ENCODE measurements at regions not wholly inside any gene's neighbourhood (a gene's known extent, or its start where the extent isn't known, plus 50 kb on each side); places are given as distances from the start of the nearest gene placed in this dataset.
"Not testable (repeated sequence)": the region's sequence is repeated elsewhere in the genome, so short reads cannot be mapped to it uniquely, and the experiment has no call there.

DNA sequence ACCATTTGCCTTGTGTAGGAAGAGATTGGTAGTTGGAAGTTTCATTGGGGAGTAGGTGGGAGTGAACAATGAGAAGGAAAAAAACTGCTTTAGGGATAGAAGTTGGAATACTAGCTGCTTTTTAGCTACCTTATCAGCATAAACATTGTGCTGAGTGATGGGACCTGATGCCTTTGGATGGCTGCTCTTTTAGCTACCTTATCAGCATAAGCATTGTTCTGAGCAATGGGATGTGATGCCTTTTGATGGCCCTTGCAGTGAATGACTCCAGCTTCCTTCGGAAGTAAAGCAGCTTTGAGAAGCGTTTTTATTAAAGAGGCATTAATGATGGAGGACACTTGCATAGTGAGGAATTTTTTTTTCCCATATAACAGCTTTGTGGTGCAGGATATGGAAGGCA lies 168.2 kb upstream of the NLGN4Y start:
- DNase-seq = no peak

DNA sequence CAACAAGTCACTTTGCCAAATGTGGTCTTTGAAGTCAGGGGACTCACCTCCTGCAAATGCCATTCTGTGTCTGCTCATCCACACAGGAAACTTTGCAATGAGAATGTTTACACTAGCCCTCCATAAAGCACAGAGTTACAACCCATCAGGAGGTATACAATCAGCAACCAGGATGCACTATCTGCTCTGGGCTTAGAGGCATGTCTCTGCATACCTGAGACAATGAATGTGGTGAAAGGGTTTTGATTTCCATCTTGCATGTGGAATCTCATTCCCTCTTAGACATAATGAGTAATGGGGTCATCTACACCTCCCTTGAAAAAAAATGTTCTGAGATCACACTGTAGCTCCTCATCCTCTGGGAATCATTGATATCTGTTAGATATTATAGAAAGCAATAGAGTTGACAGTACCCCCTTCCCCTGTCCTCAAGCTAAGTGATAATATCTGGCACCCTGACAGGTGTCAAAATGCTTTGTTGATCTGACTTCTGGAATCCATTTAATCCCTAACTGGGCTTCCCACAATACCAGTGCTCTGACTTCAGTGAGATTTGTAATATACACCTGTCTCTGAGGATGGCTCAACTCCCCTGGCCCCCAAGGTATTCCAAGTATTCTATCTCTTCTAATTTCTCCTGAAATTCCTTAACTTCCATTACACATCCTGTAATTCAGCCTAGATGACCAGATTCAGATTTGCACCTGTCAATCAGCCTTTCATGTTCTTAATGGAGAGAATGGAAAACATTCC lies 163.4 kb upstream of the NLGN4Y start:
- no peak for DNase-seq

DNA sequence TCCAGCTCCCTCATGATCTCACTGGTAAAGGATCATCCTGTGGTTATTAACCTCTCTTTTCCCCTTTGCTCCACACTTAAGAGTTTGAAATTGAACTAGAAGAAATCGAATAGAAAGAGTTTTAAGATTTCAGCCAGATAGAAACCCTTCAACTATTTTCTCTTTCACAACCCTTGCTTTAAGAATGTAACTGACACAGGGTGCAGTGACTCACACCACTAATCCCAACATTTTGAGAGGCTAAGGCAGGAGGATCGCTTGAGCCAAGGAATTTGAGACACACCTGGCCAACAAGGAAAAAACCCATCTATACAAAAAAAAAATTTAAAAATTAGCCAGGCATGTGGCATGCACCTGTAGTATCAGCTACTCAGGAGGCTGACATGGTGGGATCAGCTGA lies 150.7 kb upstream of the NLGN4Y start:
- DNase-seq = no peak

DNA sequence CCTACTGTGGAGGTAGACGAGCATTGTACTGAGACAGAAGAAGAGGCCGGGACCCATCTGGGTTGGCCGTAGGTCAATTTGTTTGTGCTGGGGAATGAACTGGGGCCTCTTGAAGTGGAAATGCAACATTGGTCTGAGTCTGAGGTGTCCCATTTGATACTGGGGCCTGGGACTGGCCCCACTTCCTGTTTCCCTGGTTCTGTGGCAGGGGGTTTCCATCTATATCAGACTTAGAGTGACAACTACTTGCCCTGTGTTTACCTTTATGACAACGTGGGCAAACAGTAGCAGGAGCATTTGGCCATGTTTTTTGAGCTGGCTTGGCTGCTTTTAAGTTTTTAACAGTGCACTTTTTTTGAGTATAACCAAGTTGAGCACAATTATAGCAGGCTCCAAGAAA lies 146.1 kb upstream of the NLGN4Y start:
- no peak for DNase-seq

DNA sequence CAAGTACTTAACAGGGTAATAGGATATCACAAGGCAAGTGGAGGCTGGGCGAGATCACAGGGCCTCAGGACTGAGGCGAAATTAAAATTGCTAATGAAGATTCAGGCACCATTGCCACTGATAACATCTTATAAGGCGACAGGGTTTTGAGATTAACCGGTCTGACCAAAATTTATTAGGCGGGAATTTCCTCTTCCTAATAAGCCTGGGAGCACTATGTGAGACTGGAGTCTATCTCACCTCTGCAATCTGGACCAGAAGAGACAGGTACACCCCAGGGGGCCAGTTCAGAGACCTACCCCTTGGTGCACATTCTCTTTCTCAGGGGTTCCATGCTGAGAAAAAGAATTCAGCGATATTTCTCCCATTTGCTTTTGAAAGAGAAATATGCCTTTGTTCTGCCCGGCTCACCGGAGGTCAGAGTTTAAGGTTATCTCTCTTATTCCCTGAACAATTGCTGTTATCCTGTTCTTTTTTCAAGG lies 113.7 kb upstream of the NLGN4Y start:
- not testable (repeated sequence) for DNase-seq

DNA sequence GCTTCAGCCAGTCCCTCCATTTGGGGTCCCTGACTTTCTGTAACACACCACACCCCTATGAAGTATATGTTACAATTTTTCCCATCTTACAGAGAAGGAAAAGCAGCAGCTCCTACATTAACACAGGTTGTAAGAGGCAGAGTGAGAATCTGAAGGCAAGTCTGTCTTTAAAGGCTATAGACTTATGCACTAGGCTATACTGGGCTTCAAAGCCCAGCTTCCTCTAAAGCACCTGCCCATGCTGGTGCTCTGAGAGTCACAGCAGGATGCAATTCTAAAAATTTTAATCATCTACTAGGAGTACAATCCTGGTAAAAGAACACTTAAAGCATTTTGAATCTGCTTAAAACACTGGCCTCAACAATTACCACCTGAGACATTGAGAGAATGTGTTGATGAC lies 113.0 kb upstream of the NLGN4Y start:
- no peak for DNase-seq

DNA sequence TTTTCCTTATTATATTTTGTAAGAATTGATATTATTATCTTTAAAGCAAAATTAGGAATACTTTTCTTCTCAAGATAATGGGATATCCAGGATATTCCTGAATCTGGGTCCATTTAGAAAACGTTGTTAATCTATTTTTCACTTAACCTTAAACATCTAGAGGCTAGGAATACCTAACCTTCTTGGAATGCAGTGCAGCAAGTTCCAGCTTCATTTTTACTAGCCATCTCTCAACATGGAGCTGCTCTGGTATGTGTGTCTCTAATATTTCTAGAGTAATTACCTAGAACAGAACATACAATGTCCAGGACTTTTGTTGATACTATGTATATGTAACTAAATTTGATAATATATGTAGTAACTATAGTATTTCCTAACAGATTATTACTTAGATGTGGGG lies 87.8 kb upstream of the NLGN4Y start:
- DNase-seq = no peak

DNA sequence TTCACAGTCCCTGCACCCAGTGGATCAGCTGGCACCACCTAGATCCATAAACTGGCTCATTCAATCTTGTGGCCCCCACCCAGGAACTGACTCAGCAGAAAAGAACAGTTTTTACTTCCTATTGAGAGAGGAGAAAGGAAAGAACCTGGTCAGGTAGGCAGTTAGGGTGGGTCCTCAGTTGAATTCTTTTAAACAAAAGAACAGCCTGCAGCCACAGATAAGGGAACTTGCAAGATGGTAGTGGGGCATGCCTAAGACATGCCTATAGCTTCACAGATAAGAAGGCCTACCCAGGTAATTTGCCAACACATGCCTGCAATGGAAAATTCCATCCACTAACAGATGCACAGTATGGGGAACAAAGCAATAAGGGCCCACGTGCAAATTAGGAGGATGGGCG lies 86.7 kb upstream of the NLGN4Y start:
- DNase-seq = no peak

DNA sequence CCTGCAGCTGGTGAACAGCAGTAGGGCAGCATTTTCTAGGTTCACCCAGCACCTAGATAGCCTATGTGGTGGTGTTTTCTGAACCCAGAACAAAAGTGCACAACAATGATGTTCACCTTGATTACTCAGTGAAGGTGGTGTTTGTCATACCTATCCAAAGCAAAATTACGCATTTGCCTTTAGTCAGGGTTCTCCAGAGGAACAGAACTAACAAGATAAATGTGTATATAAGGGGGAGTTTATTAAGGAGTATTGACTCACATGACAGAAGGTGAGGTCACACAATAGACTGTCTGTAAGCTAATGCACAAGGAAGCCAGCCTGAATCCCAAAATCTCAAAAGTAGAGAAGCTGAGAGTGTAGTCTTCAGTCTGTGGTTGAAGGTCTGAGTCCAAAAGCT lies 85.9 kb upstream of the NLGN4Y start:
- no peak for DNase-seq

DNA sequence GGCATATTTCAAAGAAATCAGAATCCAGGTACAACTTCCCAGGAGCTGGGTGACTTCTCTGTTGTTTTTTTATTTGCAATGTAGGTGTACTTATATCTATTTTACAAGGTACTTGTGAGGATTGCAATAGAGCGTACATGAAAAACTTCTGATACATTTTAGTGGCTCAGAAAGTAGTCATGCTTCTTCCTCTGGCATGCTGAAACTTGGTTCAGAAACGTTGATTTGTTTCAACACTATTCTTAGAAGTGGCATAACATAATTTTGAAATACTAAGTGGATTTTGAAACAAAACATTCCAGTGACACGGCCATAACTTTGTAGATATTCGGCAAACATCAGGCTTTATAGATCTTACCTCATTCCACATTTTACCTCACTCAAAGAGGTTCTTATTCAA lies 79.8 kb upstream of the NLGN4Y start:
- no peak for DNase-seq

DNA sequence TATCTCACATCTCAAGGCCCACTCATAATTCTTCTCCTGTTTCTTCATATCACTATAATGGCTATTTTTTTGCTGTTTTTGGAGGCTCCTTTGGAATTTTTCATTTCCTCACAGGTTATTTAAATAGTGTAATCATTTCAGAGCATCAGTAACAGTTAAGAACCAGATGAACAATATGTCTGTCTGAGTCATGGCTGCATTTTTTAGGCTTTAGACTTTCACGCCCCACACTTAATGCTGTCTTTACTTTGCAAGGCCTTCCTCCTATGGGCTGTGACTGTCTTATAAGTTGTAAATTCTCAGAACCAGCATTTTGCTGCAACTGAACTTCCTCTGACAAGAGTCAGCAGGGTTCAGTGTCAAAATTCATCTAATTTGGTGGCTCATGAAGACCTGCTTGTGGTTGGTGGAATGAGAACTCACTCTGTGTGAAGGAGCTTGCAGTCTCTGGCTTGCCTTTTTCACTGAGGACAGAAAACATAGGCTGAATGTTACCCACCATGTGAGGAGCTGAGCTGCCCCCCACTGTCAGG lies 56.1 kb upstream of the NLGN4Y start:
- DNase-seq = no peak

DNA sequence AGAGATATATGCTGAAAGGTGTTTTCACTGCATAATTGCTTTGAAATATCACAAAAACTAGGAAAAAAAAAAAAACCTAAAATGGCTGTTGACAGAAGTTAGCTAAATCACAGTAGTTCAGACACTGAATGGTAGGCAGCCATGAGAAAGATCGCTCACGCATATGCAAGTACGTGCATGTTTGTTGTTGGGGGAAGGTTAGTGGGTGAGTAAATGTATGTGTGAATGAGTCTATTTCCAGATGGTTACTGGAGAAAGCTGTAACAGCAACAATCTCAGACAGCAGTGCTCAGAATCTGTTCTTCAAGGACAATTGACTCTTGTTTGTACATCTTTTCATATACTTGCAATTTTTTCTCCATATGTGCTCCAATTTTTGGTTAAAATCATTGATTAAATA lies 51.9 kb upstream of the NLGN4Y start:
- no peak for DNase-seq

DNA sequence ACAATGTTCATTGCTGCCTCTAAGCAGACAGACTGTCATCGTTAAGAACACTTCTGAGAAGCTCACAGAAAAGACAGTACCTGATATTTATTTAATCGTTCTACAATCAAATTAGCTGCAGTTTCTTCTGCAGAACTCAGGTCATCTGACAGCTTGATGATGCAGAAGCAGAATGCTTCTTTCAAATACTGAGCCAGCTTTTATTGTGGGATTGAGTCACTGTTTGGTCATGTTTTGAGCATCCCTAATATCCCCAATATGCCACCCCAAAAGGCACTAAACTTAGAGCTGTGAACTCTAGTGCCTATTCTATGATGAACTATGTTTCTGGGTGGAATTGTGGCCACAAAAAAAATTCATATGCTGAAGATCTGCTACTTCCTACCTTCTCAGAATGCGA lies 51.0 kb upstream of the NLGN4Y start:
- no peak for DNase-seq
